ENCODE measurements at regions not wholly inside any gene's neighbourhood (a gene's known extent, or its start where the extent isn't known, plus 50 kb on each side); places are given as distances from the start of the nearest gene placed in this dataset.

- TF ChIP-seq POU2F2 (IDR thresholded peaks at IDR 0.05; ENCODE audit: low read depth, low read length) (no peak), POLR2A (IDR thresholded peaks at IDR 0.05; ENCODE audit: low read depth, low read length) (no peak), POLR2AphosphoS5 (IDR thresholded peaks at IDR 0.05; ENCODE audit: low read depth, low read length) (no peak), SPI1 (IDR thresholded peaks at IDR 0.05; ENCODE audit: low read depth, low read length) (no peak), TAF1 (IDR thresholded peaks at IDR 0.05; ENCODE audit: low read depth, low read length) (no peak), PAX5 (IDR thresholded peaks at IDR 0.05; ENCODE audit: insufficient read depth, low read length, severe bottlenecking) (no peak)
- DNase-seq (ENCODE audit: insufficient read length, low spot score) (no peak), FAIRE-seq (no peak)
Observed at GRCh38 chr15:69535998-69536397, 83.4 kb downstream of the RPLP1 start.

DNA sequence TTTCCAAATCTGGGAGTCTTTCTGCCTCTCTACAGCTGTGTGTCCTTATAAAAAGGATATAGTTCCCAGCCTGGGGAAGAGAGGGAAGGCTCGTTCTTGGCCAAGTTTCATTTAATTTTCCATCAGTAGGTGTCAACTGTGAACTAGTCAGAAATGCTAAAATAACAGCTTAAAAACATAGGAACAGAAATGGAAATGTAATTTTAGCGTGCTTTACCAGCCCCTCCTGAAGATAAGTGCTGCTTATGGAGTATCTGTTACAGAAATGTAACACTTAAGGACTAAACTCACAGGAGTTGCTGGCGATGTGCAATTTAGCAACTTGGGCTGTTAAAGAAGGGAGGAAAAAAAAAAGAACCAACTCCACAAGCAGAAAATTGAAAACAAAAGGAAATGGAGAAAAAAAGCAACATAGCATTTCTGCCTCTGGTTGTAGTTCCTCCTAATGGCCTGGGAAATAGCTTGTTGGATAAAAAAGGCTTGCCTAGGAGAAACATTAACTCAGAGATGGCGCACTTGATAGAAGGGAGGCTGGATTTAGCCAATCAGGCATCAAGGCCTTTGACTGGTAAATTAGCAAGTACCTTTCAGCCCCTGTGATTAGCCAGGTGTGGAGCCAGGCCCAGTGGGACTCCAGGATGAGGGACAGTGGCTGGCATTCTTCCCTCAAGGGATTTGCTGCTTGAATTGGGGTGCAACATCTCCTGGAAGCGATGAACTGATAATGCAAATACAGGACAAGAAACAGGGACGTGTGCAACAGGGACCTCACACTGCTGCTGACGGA lies 84.3 kb downstream of the RPLP1 start:
- DNase-seq (ENCODE audit: insufficient read length, low spot score) (no peak), FAIRE-seq (no peak)
- TF ChIP-seq POU2F2 (IDR thresholded peaks at IDR 0.05; ENCODE audit: low read depth, low read length) = no peak
- TF ChIP-seq SPI1 (IDR thresholded peaks at IDR 0.05; ENCODE audit: low read depth, low read length) = no peak
- no peak for TF ChIP-seq POLR2A (IDR thresholded peaks at IDR 0.05; ENCODE audit: low read depth, low read length)
- no peak for TF ChIP-seq POLR2AphosphoS5 (IDR thresholded peaks at IDR 0.05; ENCODE audit: low read depth, low read length)
- no peak for TF ChIP-seq TAF1 (IDR thresholded peaks at IDR 0.05; ENCODE audit: low read depth, low read length)

DNA sequence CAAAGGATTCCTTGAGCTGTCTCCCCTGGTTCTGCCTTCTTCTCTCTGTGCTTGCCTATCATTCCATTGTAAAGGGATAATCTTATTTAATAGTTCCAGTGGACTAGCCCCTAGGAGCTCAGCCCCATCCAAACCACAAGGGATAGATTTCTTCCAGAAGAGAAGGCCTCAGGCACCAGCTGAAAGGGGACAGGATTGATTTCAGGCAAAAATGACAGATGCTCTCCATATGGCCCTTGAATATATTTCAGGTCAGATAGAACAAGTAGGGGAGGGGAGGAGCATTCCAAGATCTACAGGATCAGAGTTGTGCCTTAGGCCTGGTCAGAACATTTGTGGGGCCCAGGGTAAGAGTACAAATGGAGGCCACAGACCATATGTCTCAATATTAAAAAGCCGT lies 85.3 kb downstream of the RPLP1 start:
- no peak for DNase-seq (ENCODE audit: insufficient read length, low spot score)
- TF ChIP-seq PAX5 (IDR thresholded peaks at IDR 0.05; ENCODE audit: insufficient read depth, low read length, severe bottlenecking) (no peak), TAF1 (IDR thresholded peaks at IDR 0.05; ENCODE audit: low read depth, low read length) (no peak), SPI1 (IDR thresholded peaks at IDR 0.05; ENCODE audit: low read depth, low read length) (no peak), POU2F2 (IDR thresholded peaks at IDR 0.05; ENCODE audit: low read depth, low read length) (no peak), POLR2AphosphoS5 (IDR thresholded peaks at IDR 0.05; ENCODE audit: low read depth, low read length) (no peak), POLR2A (IDR thresholded peaks at IDR 0.05; ENCODE audit: low read depth, low read length) (no peak)
- FAIRE-seq = no peak

- TF ChIP-seq POU2F2 (IDR thresholded peaks at IDR 0.05; ENCODE audit: low read depth, low read length) (no peak), POLR2A (IDR thresholded peaks at IDR 0.05; ENCODE audit: low read depth, low read length) (no peak), SPI1 (IDR thresholded peaks at IDR 0.05; ENCODE audit: low read depth, low read length) (no peak), POLR2AphosphoS5 (IDR thresholded peaks at IDR 0.05; ENCODE audit: low read depth, low read length) (no peak), TAF1 (IDR thresholded peaks at IDR 0.05; ENCODE audit: low read depth, low read length) (no peak), PAX5 (IDR thresholded peaks at IDR 0.05; ENCODE audit: insufficient read depth, low read length, severe bottlenecking) (no peak)
- no peak for FAIRE-seq
- DNase-seq (ENCODE audit: insufficient read length, low spot score) = no peak
Observed at GRCh38 chr15:69538379-69538778, 85.8 kb downstream of the RPLP1 start.

GRCh38 chr15:69539345-69539744 lies 86.7 kb downstream of the RPLP1 start:
- FAIRE-seq (no peak), DNase-seq (ENCODE audit: insufficient read length, low spot score) (no peak)
- TF ChIP-seq POLR2AphosphoS5 (IDR thresholded peaks at IDR 0.05; ENCODE audit: low read depth, low read length) (no peak), SPI1 (IDR thresholded peaks at IDR 0.05; ENCODE audit: low read depth, low read length) (no peak), POLR2A (IDR thresholded peaks at IDR 0.05; ENCODE audit: low read depth, low read length) (no peak), TAF1 (IDR thresholded peaks at IDR 0.05; ENCODE audit: low read depth, low read length) (no peak), PAX5 (IDR thresholded peaks at IDR 0.05; ENCODE audit: insufficient read depth, low read length, severe bottlenecking) (no peak), POU2F2 (IDR thresholded peaks at IDR 0.05; ENCODE audit: low read depth, low read length) (no peak)

DNA sequence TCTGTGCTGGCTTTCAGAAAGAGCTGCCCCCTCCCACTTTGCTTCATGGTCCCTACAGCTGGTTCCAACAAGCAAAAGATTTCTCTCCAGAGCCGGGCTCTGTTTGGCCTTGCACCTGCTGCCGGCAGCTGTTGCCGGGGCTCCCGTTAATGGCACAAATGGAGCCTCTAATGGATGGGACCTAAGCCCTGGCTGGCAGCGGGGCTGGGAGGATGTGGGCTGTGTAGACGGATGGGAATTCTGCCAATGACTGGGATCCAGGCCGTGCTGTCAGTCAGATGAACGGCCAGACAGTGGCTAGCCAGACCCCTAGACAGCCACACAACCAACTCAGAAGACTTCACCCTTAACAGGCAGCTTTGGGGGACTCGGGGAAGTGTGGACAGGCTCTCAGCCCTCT lies 88.0 kb downstream of the RPLP1 start:
- no peak for TF ChIP-seq SPI1 (IDR thresholded peaks at IDR 0.05; ENCODE audit: low read depth, low read length)
- TF ChIP-seq POLR2AphosphoS5 (IDR thresholded peaks at IDR 0.05; ENCODE audit: low read depth, low read length) = no peak
- TF ChIP-seq TAF1 (IDR thresholded peaks at IDR 0.05; ENCODE audit: low read depth, low read length) = no peak
- no peak for TF ChIP-seq POU2F2 (IDR thresholded peaks at IDR 0.05; ENCODE audit: low read depth, low read length)
- TF ChIP-seq POLR2A (IDR thresholded peaks at IDR 0.05; ENCODE audit: low read depth, low read length) = no peak
- no peak for TF ChIP-seq PAX5 (IDR thresholded peaks at IDR 0.05; ENCODE audit: insufficient read depth, low read length, severe bottlenecking)
- no peak for FAIRE-seq
- DNase-seq (ENCODE audit: insufficient read length, low spot score) = no peak

- TF ChIP-seq TAF1 (IDR thresholded peaks at IDR 0.05; ENCODE audit: low read depth, low read length) = no peak
- TF ChIP-seq POU2F2 (IDR thresholded peaks at IDR 0.05; ENCODE audit: low read depth, low read length) = no peak
- TF ChIP-seq POLR2AphosphoS5 (IDR thresholded peaks at IDR 0.05; ENCODE audit: low read depth, low read length) = no peak
- no peak for TF ChIP-seq POLR2A (IDR thresholded peaks at IDR 0.05; ENCODE audit: low read depth, low read length)
- no peak for TF ChIP-seq PAX5 (IDR thresholded peaks at IDR 0.05; ENCODE audit: insufficient read depth, low read length, severe bottlenecking)
- no peak for TF ChIP-seq SPI1 (IDR thresholded peaks at IDR 0.05; ENCODE audit: low read depth, low read length)
- FAIRE-seq (no peak), DNase-seq (ENCODE audit: insufficient read length, low spot score) (no peak)
Observed at GRCh38 chr15:69542028-69542427, 89.4 kb downstream of the RPLP1 start.

GRCh38 chr15:69543681-69544364 lies 91.2 kb downstream of the RPLP1 start:
- FAIRE-seq (no peak), DNase-seq (ENCODE audit: insufficient read length, low spot score) (no peak)
- TF ChIP-seq SPI1 (IDR thresholded peaks at IDR 0.05; ENCODE audit: low read depth, low read length) = no peak
- no peak for TF ChIP-seq POLR2A (IDR thresholded peaks at IDR 0.05; ENCODE audit: low read depth, low read length)
- no peak for TF ChIP-seq POU2F2 (IDR thresholded peaks at IDR 0.05; ENCODE audit: low read depth, low read length)

- FAIRE-seq (no peak), DNase-seq (ENCODE audit: insufficient read length, low spot score) (no peak)
- no peak for TF ChIP-seq SPI1 (IDR thresholded peaks at IDR 0.05; ENCODE audit: low read depth, low read length)
- no peak for TF ChIP-seq POLR2AphosphoS5 (IDR thresholded peaks at IDR 0.05; ENCODE audit: low read depth, low read length)
- TF ChIP-seq POLR2A (IDR thresholded peaks at IDR 0.05; ENCODE audit: low read depth, low read length) = no peak
- no peak for TF ChIP-seq PAX5 (IDR thresholded peaks at IDR 0.05; ENCODE audit: insufficient read depth, low read length, severe bottlenecking)
- TF ChIP-seq TAF1 (IDR thresholded peaks at IDR 0.05; ENCODE audit: low read depth, low read length) = no peak
- no peak for TF ChIP-seq POU2F2 (IDR thresholded peaks at IDR 0.05; ENCODE audit: low read depth, low read length)
Observed at GRCh38 chr15:69544365-69545113, 91.9 kb downstream of the RPLP1 start.
